NCI-H2227 (cell line): ENCODE measurements at regions not wholly inside any gene's neighbourhood (a gene's known extent, or its start where the extent isn't known, plus 50 kb on each side); places are given as distances from the start of the nearest gene placed in this dataset.
A peak's percentile ranks its signal among the peaks of the same experiment; 100 is the strongest.
"Not testable (repeated sequence)": the region's sequence is repeated elsewhere in the genome, so short reads cannot be mapped to it uniquely, and the experiment has no call there.

ENCODE experiments used
- DNase-seq: peaks from one replicate; lab custom pipeline; 2025; ENCODE audit not compliant: unreplicated experiment; lab: John Stamatoyannopoulos, UW

- DNase-seq = no peak
These were observed 417.9 kb downstream of the PDGFC start for GRCh38 chr4:156553659-156554058.

DNA sequence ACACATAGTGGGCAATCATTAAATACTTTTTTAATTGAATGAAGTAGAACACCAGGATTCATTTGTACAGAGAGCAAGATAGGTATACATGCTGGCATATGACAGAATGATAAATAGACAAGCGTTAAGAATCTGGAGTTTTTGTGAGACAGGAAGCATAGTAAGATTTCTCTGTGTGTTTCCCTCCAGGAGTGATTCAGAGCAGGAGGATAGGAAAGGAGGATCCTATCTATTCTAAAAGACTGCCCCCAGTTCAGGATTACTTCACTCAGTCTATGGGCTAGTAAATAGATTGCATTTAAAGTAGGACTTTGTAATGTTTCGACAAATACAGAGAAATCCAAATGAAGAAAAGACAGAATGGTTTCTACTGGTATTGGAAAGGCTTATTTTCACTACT is 423.7 kb downstream of the PDGFC start:
- DNase-seq = no peak

DNA sequence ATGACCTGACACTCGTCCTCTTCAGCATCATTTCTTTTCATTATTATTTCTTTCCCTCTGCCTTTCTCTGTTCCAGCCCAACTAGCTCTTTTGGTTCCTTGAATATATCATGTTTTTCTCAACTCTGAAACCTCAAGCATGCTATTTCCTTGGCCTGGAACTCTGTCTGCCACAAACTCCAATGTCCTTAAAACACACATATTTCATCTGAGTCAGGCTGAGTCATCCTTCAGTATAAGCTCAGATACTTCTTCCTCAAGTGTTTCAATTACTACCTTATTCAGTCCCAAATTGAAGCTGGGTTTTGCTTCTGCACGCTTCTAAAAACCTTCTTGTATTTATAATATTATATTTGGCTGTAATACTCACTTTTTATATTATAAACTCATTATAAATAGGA is 424.2 kb downstream of the PDGFC start:
- DNase-seq = no peak

DNA sequence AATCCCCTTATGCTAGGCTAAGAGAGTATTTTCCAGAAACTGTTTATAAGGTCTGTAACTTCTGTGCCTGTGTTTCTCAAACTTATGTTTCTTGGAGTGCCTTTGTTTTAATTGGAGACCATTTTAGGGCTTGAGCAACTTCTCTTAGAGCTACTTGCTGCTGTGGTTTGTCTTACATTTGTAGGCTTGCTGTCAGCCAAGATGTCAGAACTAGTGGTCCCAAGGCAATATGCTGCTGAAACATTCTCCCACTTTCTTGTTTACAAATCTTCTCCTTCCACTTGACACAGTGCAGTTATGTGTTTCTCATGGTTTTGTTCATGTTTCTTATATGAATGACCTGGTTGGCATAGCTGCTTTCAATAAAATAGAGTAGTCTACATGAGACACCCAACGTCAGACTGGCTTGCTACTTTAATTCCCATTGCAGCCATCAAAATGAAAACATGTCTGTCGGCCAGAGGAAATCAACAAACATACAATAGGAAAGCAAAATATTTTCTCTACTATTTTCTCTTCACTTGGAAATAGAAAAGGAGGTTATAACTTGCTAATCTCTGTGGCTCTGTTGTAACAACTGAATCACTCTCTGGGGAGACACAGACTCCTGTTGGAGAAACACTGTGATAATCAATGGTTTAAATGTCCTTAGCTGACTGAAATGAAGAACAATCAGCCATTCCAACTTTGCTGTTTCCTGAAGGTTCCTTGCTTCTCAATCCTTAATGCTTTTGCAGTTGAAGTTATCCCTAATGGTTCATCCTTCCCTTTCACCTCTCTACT is 426.4 kb downstream of the PDGFC start:
- DNase-seq = no peak

DNA sequence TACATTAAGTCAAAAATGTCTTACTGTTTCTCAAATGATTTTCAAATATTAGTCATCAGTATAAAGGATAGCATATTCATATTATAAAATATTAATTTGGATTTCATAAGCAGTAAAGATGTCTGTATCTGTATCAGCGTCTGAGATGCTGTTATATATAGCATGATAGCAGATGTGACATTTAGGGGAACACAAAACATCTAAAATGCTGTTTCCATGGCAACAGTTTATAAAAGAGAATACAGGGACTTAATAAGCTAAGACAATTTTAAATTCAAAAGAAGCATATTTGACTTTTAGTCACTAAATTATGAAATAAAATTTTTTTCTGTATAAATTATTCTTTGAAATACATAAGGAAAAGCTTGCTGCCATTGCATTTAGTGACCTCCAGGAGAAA is 432.2 kb downstream of the PDGFC start:
- DNase-seq = no peak

DNA sequence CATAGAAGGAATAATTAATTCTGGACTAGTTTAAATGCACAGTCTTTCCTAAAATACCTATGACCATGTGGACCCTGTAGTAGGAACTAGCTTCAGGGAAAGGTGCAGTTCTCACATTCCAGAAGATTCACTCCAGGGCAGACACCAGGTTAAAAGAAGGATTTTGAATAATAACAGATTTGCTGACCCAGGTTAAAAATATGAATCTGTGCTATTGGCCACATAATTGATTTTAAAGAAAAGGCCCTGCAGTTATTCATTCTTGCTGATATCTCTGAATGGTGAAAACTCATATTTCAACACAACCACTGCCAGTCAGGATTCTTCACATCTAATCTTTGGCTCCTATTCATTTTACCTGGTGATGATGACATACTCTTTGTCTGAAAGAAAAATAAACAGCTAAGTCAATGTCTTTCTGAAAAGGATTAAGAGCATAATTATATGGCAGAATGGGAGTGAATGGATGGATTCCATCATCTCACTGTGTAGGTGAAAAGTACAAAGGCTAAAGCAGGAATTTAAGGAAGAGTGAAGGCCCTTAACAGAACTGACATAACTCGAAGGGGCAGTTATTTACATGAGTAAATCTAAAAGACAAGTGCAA is 432.8 kb downstream of the PDGFC start:
- peak; percentile 46 for DNase-seq

- no peak for DNase-seq
These were observed 433.4 kb downstream of the PDGFC start for GRCh38 chr4:156538210-156538609.

GRCh38 chr4:156537286-156537685 is 434.3 kb downstream of the PDGFC start:
- no peak for DNase-seq

GRCh38 chr4:156536661-156537060 is 434.9 kb downstream of the PDGFC start:
- no peak for DNase-seq

DNA sequence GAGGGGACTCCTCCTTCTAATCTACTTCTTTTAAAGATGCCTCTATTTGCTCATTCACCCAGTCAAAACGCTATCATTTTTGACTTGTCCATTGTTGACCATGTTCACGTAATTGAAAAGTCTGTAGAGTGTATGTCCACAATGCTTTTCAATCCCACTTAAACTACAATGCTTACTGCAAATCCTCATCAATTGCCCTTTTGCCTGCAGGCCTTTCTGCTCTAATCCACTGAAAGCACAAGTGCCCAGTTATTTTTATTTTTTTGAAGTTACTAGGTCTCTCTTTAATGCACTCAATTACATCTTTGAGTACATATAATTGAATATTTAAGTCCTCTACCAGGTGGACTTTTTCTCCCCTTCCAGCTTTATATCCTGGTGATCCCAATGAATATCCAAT is 437.4 kb downstream of the PDGFC start:
- DNase-seq = no peak

- DNase-seq = no peak
These were observed 443.4 kb downstream of the PDGFC start for GRCh38 chr4:156528216-156528615.

DNA sequence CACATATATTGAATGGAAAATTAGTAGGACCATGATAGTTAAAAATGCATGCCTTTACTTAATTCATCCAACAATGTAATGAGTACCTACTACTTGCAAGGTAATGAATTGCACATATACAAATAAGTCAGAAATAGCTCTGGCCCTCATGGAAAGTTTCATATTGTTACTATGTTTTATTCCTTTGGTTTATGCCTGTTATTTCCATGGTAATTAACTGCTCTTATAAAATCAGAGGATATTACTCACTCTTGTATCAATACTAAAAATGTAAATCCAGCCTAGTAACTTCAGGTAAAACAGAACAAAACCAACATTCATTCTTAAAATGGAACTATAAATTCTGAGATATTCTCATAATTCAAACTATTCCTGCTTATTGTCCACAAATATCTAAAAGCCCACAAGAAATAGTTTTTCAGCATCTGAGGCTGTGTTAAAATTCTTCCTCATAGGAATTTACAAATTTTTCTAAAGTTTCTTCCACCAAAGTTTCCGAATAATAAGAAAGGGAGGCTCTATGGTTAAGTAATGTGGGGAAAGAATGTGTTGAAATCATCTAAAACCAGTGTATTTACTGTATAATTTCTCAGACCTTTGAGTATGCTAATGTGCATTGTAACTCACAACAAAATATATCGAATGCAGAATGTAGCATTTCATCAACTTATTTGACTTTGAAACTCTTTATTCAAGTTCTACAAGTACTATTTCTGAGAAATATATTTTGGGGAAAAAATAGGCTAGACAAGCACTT is 444.2 kb downstream of the PDGFC start:
- no peak for DNase-seq

GRCh38 chr4:156523991-156524390 is 447.6 kb downstream of the PDGFC start:
- no peak for DNase-seq

GRCh38 chr4:156523492-156523891 is 448.1 kb downstream of the PDGFC start:
- DNase-seq = no peak

GRCh38 chr4:156521631-156522030 is 450.0 kb downstream of the PDGFC start:
- DNase-seq = no peak

GRCh38 chr4:156517956-156518355 is 453.6 kb downstream of the PDGFC start:
- DNase-seq = no peak

DNA sequence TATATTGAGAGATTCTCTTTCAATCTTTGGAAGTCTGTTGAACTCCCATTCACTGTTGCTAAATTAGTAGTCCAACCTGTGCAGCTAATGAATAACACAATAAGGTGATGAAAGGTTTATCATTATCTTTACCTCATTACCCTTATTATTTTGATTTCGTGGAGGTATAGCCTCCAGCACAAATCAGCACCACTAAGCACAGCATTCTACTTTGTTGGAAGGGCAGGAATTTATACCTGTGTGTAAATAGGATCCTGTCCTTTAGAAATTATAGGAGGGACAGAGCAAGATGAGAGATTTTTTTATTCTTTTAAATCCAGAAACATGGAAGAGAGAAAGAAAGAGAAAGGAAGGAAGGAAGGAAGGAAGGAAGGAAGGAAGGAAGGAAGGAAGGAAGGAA is 454.1 kb downstream of the PDGFC start:
- DNase-seq = no peak

- DNase-seq = no peak
These were observed 454.9 kb downstream of the PDGFC start for GRCh38 chr4:156516698-156517097.

- DNase-seq = no peak
These were observed 456.3 kb downstream of the PDGFC start for GRCh38 chr4:156515295-156515694.

DNA sequence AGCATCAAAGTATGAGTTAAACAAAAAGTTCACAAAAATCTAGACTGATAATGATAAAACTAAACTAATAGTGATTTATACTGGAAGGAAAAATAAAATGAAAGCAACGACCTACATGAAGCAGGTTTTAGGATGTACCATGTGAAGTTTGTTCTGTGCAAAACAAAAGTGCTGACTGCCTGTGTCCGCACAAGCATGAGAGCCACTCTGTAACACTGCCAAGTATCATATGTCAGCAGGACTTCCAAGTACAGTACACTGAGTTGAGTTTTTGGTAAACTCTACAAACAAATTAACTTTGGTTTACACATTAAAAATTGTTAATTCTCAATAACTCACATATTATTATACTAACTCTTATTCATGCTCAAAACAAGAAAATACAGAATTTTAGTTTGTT is 459.0 kb downstream of the PDGFC start:
- no peak for DNase-seq

GRCh38 chr4:156509921-156510320 is 461.7 kb downstream of the PDGFC start:
- not testable (repeated sequence) for DNase-seq

DNA sequence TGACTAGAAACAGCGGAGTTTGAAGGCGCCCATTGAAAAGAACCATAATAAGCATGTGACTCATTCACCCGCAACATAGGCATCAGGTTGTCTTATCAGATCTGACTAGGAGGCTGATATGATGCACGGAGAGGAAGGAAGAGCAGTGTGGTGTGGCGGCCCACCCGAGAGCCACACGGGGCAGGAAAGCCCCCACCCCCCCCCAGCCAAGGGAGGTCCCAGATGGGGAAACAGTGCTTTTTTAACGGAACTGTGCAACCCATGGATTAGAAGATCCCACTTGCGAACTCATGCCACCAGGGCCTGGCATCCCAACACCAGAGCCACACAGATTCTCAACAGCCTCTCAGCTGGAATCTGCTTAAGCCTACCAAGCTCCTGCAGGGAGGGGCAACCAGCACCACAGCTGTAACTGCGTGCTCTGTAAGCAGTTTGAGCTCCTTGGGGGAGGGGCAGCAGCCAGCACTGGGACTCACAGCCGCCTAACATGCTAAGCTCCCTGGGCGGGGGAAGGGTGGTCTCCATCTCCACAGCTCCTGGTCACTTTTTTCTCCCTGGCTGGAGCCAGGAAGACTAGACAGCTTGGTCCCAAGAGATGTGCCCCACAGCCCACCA is 466.2 kb downstream of the PDGFC start:
- DNase-seq = no peak
